SH-SY5Y (cell line): ENCODE measurements at regions not wholly inside any gene's neighbourhood (a gene's known extent, or its start where the extent isn't known, plus 50 kb on each side); places are given as distances from the start of the nearest gene placed in this dataset.
A peak's percentile ranks its signal among the peaks of the same experiment; 100 is the strongest.

Source experiments
- GATA2 ChIP-seq: IDR thresholded peaks from 2 replicates; pipeline ENCODE4 v1.6.1; 2011; ENCODE audit warnings: mild to moderate bottlenecking, low read depth, low read length
- GATA3 ChIP-seq: IDR thresholded peaks from 2 replicates; pipeline ENCODE4 v1.6.1; 2011; ENCODE audit warnings: low read depth, mild to moderate bottlenecking, low read length, moderate library complexity

DNA sequence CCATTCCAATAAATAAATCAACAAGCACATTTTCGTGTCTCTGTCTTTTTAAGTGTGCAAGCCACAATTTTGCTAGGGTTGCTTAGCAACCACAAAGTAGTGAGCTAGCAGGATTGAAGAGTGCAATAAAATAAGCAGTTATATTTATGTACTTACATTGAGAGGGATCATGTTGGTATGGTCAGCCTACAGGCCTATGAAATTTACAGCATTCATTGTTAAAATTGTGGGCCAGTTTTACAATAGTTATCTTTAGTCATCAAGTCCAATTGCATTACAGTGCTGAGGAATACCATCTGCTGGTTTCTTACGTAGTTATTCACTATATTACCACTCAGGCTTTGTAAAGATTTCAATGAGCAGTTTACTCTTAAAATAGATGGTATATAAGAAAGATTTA lies 192.5 kb upstream of the POT1 start:
- peak; percentile 75; the same call in 1 of the 2 replicates for TF ChIP-seq GATA3
- no peak; the same call in 1 of the 2 replicates for TF ChIP-seq GATA2
